GM10248 (cell line): ENCODE measurements at regions not wholly inside any gene's neighbourhood (a gene's known extent, or its start where the extent isn't known, plus 50 kb on each side); places are given as distances from the start of the nearest gene placed in this dataset.
"Not testable (repeated sequence)": the region's sequence is repeated elsewhere in the genome, so short reads cannot be mapped to it uniquely, and the experiment has no call there.

Source experiments
- CTCF ChIA-PET: fragments of 300-600 bp; sonication (Branson Sonifier 250); formaldehyde crosslinking; extraction: SDS; loops from one replicate; lab custom pipeline; 2021; ENCODE audit warnings: antibody characterized with exemption; lab: Yijun Ruan, JAX
- POLR2A ChIA-PET: fragments of 350-650 bp; sonication (Branson Sonifier 250); formaldehyde crosslinking; extraction: SDS; loops from one replicate; lab custom pipeline; 2020; ENCODE audit warnings: antibody characterized with exemption; lab: Yijun Ruan, JAX
- DNase-seq: peaks from one replicate; pipeline ENCODE4 v3.0.0; 2012; ENCODE audit errors: extremely low spot score
- CTCF ChIP-seq: IDR thresholded peaks from 2 replicates; pipeline ENCODE4 v1.5.1; 2012; ENCODE audit warnings: mild to moderate bottlenecking, low read depth; ENCODE audit errors: extremely low read depth, missing control alignments, control extremely low read depth

- no peak for DNase-seq
- POLR2A ChIA-PET: no interaction called here
Measured at GRCh38 chr2:53610260-53610659, 157.3 kb upstream of the CHAC2 start.

DNA sequence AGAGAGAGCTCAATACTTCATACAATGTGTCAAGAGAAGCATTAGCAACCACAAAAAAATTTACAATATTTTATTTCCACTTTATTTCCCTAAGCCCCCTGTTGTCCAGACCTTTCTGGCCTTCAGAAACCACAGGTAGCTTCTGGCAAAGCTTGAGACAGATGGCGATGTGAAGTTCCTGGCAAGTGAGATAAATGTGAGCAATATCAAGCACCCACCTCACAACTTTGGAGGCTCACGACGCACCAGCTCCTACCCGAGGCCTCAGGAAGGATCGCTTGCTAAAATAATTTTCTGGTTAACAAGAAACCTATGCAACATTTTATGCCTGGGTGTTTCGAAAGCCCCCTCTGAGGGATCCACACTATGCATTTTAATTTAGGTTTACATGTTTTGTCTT, 158.1 kb upstream of the CHAC2 start:
- POLR2A ChIA-PET: no interaction called here
- TF ChIP-seq CTCF: no peak
- CTCF ChIA-PET: interaction anchor here (1.0 to 1.2 kb wide), 2 partner anchors 35 to 41 kb away, joined by 3 read pairs; no protein-coding TSS in a partner anchor
- no peak for DNase-seq

More at GRCh38 chr2:53610260-53610659, 157.3 kb upstream of the CHAC2 start:
- TF ChIP-seq CTCF: no peak
- CTCF ChIA-PET: no interaction called here

- ChIA-PET POLR2A (no interaction called here), CTCF (interaction anchor here (1.2 kb wide), 1 partner anchor 33 kb away, joined by 3 read pairs; no protein-coding TSS in a partner anchor)
- DNase-seq: no peak
- TF ChIP-seq CTCF: no peak
Measured at GRCh38 chr2:53608293-53608692, 159.3 kb upstream of the CHAC2 start.

DNA sequence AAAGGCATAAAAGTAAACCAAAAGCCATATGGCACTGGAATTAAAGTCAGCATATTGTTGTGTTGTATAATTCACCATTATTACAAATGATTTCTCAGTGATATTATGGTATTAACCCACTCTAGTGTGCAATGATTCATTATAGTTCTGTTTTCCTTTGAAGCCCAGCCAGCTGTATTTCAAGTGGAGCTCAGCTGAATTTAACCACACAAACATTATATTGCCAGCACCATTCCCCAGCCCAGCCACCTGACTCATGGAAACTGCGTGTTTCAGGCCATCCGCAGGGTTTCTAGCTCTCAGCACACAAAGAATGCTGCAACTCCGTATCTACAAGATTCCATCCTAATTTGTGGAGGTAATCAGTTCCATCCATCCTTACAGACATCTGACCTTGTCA, 166.8 kb upstream of the CHAC2 start:
- ChIA-PET CTCF (interaction anchor here (1.1 kb wide), 1 partner anchor 21 kb away, joined by 3 read pairs; no protein-coding TSS in a partner anchor), POLR2A (no interaction called here)
- no peak for TF ChIP-seq CTCF
- DNase-seq: no peak

DNA sequence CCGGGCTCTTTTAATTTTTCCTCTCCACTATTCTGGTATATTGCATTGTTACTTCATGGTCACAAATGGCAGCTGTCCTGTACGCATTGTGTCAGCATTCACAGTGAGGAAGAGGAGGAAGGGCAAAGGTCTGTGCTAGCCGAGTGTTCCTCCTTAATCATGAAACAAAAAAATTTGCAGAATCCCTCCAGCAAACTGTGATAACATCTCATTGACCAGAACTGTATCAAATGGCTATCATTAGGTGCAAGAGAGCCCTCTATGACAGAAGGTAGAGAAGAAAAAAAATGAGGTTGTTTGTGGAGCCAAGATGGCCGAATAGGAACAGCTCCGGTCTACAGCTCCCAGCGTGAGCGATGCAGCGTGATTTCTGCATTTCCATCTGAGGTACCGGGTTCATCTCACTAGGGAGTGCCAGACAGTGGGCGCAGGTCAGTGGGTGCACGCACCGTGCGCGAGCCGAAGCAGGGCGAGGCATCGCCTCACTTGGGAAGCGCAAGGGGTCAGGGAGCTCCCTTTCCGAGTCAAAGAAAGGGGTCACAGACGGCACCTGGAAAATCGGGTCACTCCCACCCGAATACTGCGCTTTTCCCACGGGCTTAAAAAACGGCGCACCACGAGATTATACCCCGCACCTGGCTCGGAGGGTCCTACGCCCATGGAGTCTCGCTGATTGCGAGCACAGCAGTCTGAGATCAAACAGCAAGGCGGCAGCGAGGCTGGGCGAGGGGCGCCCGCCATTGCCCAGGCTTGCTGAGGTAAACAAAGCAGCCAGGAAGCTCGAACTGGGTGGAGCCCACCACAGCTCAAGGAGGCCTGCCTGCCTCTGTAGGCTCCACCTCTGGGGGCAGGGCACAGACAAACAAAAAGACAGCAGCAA, 180.6 kb upstream of the CHAC2 start:
- CTCF ChIA-PET: interaction anchor here (1.5 kb wide), 1 partner anchor 10 kb away, joined by 4 read pairs; no protein-coding TSS in a partner anchor
- POLR2A ChIA-PET, DNase-seq: not testable (repeated sequence)

- no peak for DNase-seq
- ChIA-PET CTCF (interaction anchor here (1.1 kb wide), 1 partner anchor 12 kb away, joined by 3 read pairs; no protein-coding TSS in a partner anchor), POLR2A (no interaction called here)
- no peak for TF ChIP-seq CTCF
Measured at GRCh38 chr2:53584986-53585385, 182.6 kb upstream of the CHAC2 start.

DNA sequence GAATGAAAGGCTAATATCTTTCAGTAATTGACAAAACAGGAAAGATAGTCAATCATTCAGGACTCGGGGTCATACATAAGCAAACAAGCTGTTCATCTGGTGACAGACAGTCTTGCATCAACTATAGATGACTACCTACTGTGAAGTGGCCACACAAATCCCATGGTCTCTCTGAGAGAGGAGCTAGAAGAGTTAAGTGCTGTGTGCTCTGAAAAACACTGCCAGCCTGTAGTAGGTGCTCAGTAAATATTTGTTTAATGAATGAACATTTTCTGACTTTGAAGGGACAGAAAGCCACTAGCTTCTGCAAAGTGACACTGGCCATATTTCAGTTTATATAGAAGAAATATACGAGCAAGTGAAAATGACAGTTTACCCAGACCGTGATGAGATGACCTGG, 184.0 kb upstream of the CHAC2 start:
- TF ChIP-seq CTCF: no peak
- DNase-seq: no peak
- ChIA-PET POLR2A (no interaction called here), CTCF (no interaction called here)
